Coronary artery (tissue), 2 donors: ENCODE measurements at regions not wholly inside any gene's neighbourhood (a gene's known extent, or its start where the extent isn't known, plus 50 kb on each side); places are given as distances from the start of the nearest gene placed in this dataset.

Experiments used
- DNase-seq: peaks from one replicate; pipeline ENCODE4 v3.0.0-alpha.2; 2017; ENCODE audit warnings: low spot score
- H3K27ac ChIP-seq, 2 donors: fragments of 200-600 bp; sonication (generic); one replicate each; pipeline ENCODE4 v1.5.1; 2016 to 2019
- H3K4me3 ChIP-seq: fragments of 200-600 bp; sonication (generic); 2 replicates; pipeline ENCODE4 v1.5.1; 2016; ENCODE audit warnings: mild to moderate bottlenecking, moderate library complexity
- CTCF ChIP-seq: fragments of 200-600 bp; sonication (generic); IDR thresholded peaks from one replicate; pipeline ENCODE4 v1.5.1; 2019; ENCODE audit warnings: antibody characterized with exemption

- no peak overlapping the region for H3K27ac ChIP-seq
- H3K4me3 ChIP-seq = no peak overlapping the region
- DNase-seq = no peak
- TF ChIP-seq CTCF = no peak
These were observed 175.7 kb upstream of the ADAMTS9 start for GRCh38 chr3:64863226-64864212.

- H3K27ac ChIP-seq = no peak overlapping the region
- no peak for TF ChIP-seq CTCF
- no peak for DNase-seq
- H3K4me3 ChIP-seq = no peak overlapping the region
These were observed 173.9 kb upstream of the ADAMTS9 start for GRCh38 chr3:64861684-64862083.

- no peak for TF ChIP-seq CTCF
- no peak for DNase-seq
- no peak overlapping the region for H3K27ac ChIP-seq
- H3K4me3 ChIP-seq = no peak overlapping the region
These were observed 172.7 kb upstream of the ADAMTS9 start for GRCh38 chr3:64860536-64860870.

- DNase-seq = no peak
- H3K4me3 ChIP-seq = no peak overlapping the region
- no peak for TF ChIP-seq CTCF
- no peak overlapping the region for H3K27ac ChIP-seq
These were observed 172.1 kb upstream of the ADAMTS9 start for GRCh38 chr3:64859625-64860535.

- no peak for DNase-seq
- Histone ChIP-seq H3K4me3 (no peak overlapping the region), H3K27ac (no peak overlapping the region)
- no peak for TF ChIP-seq CTCF
These were observed 169.2 kb upstream of the ADAMTS9 start for GRCh38 chr3:64856977-64857516.

- Histone ChIP-seq H3K4me3 (no peak overlapping the region), H3K27ac (no peak overlapping the region)
- TF ChIP-seq CTCF = no peak
- DNase-seq = no peak
These were observed 168.3 kb upstream of the ADAMTS9 start for GRCh38 chr3:64856106-64856505.
